ENCODE measurements at regions not wholly inside any gene's neighbourhood (a gene's known extent, or its start where the extent isn't known, plus 50 kb on each side); places are given as distances from the start of the nearest gene placed in this dataset.

GRCh38 chr16:85275533-85276249, 163.4 kb upstream of the CIBAR2 start:
- H3K36me3 ChIP-seq = no peaks in the 10 kb centered on the region
- H3K4me1 ChIP-seq = peaks cover 0 to 12% (median 3%) of the 10 kb centered on the region in 4 donors
- WGBS, 5 donors = 33 to 37% (median 35%) methylated on average over 13 to 16 of the region's 16 CpGs
- H3K4me3 ChIP-seq = no peak overlapping the region
- TF ChIP-seq EP300 (IDR thresholded peaks at IDR 0.05) (no peak), POLR2A (IDR thresholded peaks at IDR 0.05) (no peak), POLR2AphosphoS5 (IDR thresholded peaks at IDR 0.05) (no peak), CTCF (IDR thresholded peaks at IDR 0.05) (peak in 5 of 7 experiments; percentile 79 to 91 (median 89))
- H3K27me3 ChIP-seq = no peaks in the 10 kb centered on the region
- DNase-seq = peak; percentile 77 to 88
- no peaks in the 10 kb centered on the region for H3K9me3 ChIP-seq
- intact Hi-C loops (cut with DNase I; ENCODE audit: low total_unique reads) = loop anchor here (10.0 kb wide), 1 partner anchor 439 kb away; no protein-coding TSS in a partner anchor
- no peak overlapping the region for H3K27ac ChIP-seq

GRCh38 chr16:85276258-85276657, 164.0 kb upstream of the CIBAR2 start:
- Histone ChIP-seq H3K9me3 (no peaks in the 10 kb centered on the region), H3K27me3 (no peaks in the 10 kb centered on the region), H3K36me3 (no peaks in the 10 kb centered on the region), H3K4me1 (peaks cover 0 to 12% (median 3%) of the 10 kb centered on the region in 4 donors), H3K4me3 (no peak overlapping the region), H3K27ac (no peak overlapping the region)
- DNase-seq = no peak
- intact Hi-C loops (cut with DNase I; ENCODE audit: low total_unique reads) = loop anchor here (10.0 kb wide), 1 partner anchor 439 kb away; no protein-coding TSS in a partner anchor
- WGBS, 5 donors = 58 to 85% (median 74%) methylated on average over 9 to 12 of the region's 12 CpGs
- no peak for TF ChIP-seq POLR2AphosphoS5 (IDR thresholded peaks at IDR 0.05)
- TF ChIP-seq EP300 (IDR thresholded peaks at IDR 0.05) = no peak
- no peak for TF ChIP-seq CTCF (IDR thresholded peaks at IDR 0.05)
- no peak for TF ChIP-seq POLR2A (IDR thresholded peaks at IDR 0.05)

GRCh38 chr16:85276721-85277120, 164.4 kb upstream of the CIBAR2 start:
- Histone ChIP-seq H3K27ac (no peak overlapping the region), H3K9me3 (no peaks in the 10 kb centered on the region), H3K36me3 (no peaks in the 10 kb centered on the region), H3K4me1 (peaks cover 0 to 12% (median 3%) of the 10 kb centered on the region in 4 donors), H3K4me3 (no peak overlapping the region), H3K27me3 (no peaks in the 10 kb centered on the region)
- TF ChIP-seq EP300 (IDR thresholded peaks at IDR 0.05) = no peak
- TF ChIP-seq CTCF (IDR thresholded peaks at IDR 0.05) = no peak
- no peak for TF ChIP-seq POLR2AphosphoS5 (IDR thresholded peaks at IDR 0.05)
- TF ChIP-seq POLR2A (IDR thresholded peaks at IDR 0.05) = no peak
- intact Hi-C loops (cut with DNase I; ENCODE audit: low total_unique reads) = loop anchor here (10.0 kb wide), 1 partner anchor 438 kb away; no protein-coding TSS in a partner anchor
- no peak for DNase-seq
- WGBS, 5 donors = 85 to 96% (median 91%) methylated on average over 10 of the region's 10 CpGs

- Histone ChIP-seq H3K9me3 (no peaks in the 10 kb centered on the region), H3K27me3 (no peaks in the 10 kb centered on the region), H3K4me1 (peaks cover 0 to 12% (median 3%) of the 10 kb centered on the region in 4 donors), H3K4me3 (no peak overlapping the region), H3K36me3 (no peaks in the 10 kb centered on the region), H3K27ac (no peak overlapping the region)
- intact Hi-C loops (cut with DNase I; ENCODE audit: low total_unique reads) = loop anchor here (10.0 kb wide), 1 partner anchor 436 kb away; no protein-coding TSS in a partner anchor
- no peak for DNase-seq
- no peak for TF ChIP-seq POLR2AphosphoS5 (IDR thresholded peaks at IDR 0.05)
- no peak for TF ChIP-seq POLR2A (IDR thresholded peaks at IDR 0.05)
- no peak for TF ChIP-seq EP300 (IDR thresholded peaks at IDR 0.05)
- TF ChIP-seq CTCF (IDR thresholded peaks at IDR 0.05) = no peak
- WGBS, 5 donors = 82 to 91% (median 89%) methylated on average over 11 of the region's 11 CpGs
Measured at GRCh38 chr16:85278839-85279238, 166.6 kb upstream of the CIBAR2 start.
